Peyer's patch (tissue), 4 donors: ENCODE measurements at regions not wholly inside any gene's neighbourhood (a gene's known extent, or its start where the extent isn't known, plus 50 kb on each side); places are given as distances from the start of the nearest gene placed in this dataset.

ENCODE experiments used
- DNase-seq, 3 donors: peaks; one replicate each; pipeline ENCODE4 v3.0.0-alpha.2; 2017 to 2019
- H3K27ac ChIP-seq, 4 donors: fragments of 200-600 bp; sonication (generic); one replicate each; pipeline ENCODE4 v1.5.1; 2016 to 2019
- H3K27me3 ChIP-seq, 2 donors: fragments of 200-600 bp; sonication (generic); one replicate each; pipeline ENCODE4 v1.5.1; 2019
- H3K36me3 ChIP-seq, 3 donors: fragments of 200-600 bp; sonication (generic); one replicate each; pipeline ENCODE4 v1.5.1; 2016 to 2019
- H3K4me1 ChIP-seq, 4 donors: fragments of 200-600 bp; sonication (generic); one replicate each; pipeline ENCODE4 v1.5.1; 2016 to 2019
- H3K4me3 ChIP-seq, 4 donors: fragments of 200-600 bp; sonication (generic); 1 replicate in 3 of 4; 2 replicates in 1 of 4; pipeline ENCODE4 v1.5.1; 2016 to 2019; ENCODE audit warnings: mild to moderate bottlenecking in 1 of 4
- H3K9me3 ChIP-seq, 4 donors: fragments of 200-600 bp; sonication (generic); one replicate each; pipeline ENCODE4 v1.5.1; 2016 to 2019; ENCODE audit warnings: mild to moderate bottlenecking in 1 of 4
- POLR2A ChIP-seq, 2 donors: fragments of 450-650 bp; IDR thresholded peaks; one replicate each; pipeline ENCODE4 v1.5.1; 2017; ENCODE audit warnings: antibody characterized with exemption in 2 of 2, mild to moderate bottlenecking in 2 of 2, moderate library complexity in 2 of 2
- small RNA-seq, 2 donors: library from RNA; depleted of rRNA; stranded (forward); fragments of <200 nt; gene quantifications; one replicate each; pipeline ENCODE3, GENCODE V24; 2016
- TF ChIP-seq, protein P1 (sequence below), 6 experiments: fragments of 450-650 bp in 4 of 6; fragments of 200-600 bp in 2 of 6; sonication (generic) in 1 of 6; IDR thresholded peaks; one replicate each; pipeline ENCODE4 v1.5.1; 2017 to 2019; ENCODE audit warnings: antibody characterized with exemption in 6 of 6, mild to moderate bottlenecking in 3 of 6, moderate library complexity in 1 of 6

DNA sequence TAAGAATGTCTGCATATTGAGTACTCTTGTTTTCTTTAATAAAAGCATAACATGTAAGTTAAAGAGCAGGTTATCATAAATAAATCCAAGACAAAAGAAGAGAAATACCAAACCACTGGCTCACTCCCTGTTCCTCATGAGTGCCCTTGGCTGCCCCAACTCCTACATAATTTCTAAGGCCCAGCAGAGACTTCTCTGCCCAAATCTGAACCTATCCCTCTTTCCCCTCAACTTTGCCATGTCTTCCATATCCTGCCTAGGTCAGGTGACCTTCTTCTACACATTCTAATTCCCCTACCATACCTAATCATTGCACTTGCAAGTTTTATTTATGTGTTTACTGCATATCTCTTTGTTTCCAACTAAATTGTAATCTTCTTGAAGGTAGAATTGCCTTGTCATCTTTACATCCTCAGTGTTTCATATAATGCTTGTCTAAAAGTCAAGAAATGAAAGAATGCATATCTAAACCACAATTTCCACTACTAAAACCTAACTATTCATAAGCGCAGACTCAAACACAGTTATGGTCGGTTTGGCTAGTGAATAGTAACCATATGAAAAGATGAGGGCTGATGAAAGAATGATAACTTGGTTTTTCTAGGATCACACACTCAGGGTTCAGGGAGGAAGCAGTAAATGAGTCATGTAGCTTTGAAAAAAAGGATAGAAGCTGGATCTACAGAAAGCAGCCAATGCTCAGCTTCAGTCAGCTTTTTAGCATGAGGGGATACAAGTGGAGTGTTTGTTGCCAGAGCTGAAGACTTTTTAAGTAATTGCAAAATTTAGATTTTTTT lies 53.3 kb upstream of the EYA4 start:
- DNase-seq, result no peak
- Histone ChIP-seq H3K27ac (no peak overlapping the region), H3K27me3 (no peaks in the 10 kb centered on the region), H3K36me3 (no peaks in the 10 kb centered on the region), H3K4me3 (no peak overlapping the region), H3K4me1 (no peaks in the 10 kb centered on the region), H3K9me3 (no peaks in the 10 kb centered on the region)
- TF ChIP-seq, protein P1, sequence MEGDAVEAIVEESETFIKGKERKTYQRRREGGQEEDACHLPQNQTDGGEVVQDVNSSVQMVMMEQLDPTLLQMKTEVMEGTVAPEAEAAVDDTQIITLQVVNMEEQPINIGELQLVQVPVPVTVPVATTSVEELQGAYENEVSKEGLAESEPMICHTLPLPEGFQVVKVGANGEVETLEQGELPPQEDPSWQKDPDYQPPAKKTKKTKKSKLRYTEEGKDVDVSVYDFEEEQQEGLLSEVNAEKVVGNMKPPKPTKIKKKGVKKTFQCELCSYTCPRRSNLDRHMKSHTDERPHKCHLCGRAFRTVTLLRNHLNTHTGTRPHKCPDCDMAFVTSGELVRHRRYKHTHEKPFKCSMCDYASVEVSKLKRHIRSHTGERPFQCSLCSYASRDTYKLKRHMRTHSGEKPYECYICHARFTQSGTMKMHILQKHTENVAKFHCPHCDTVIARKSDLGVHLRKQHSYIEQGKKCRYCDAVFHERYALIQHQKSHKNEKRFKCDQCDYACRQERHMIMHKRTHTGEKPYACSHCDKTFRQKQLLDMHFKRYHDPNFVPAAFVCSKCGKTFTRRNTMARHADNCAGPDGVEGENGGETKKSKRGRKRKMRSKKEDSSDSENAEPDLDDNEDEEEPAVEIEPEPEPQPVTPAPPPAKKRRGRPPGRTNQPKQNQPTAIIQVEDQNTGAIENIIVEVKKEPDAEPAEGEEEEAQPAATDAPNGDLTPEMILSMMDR (IDR thresholded peaks at IDR 0.05), result no peak
- TF ChIP-seq POLR2A (IDR thresholded peaks at IDR 0.05), result no peak

DNA sequence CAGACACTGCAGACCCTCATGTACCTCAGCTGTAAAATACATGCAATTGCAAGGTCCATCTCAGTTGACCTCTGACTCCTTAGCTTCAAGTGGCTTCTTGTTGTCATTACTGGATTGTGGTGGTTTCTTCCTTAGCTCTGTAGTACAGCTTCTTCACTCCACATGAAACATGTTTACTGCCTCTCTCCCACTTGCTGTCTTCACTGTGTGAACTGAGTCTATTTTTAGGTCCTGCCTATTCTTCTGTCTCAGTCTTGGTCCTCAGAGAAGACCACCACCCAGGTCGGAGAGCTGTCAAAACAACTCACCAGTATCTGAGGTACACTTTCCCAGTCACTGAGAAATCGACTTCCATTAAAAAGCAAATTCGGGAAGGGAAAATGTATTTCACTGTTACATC lies 50.2 kb upstream of the EYA4 start:
- Histone ChIP-seq H3K27ac (no peak overlapping the region), H3K4me3 (no peak overlapping the region), H3K9me3 (no peaks in the 10 kb centered on the region), H3K36me3 (no peaks in the 10 kb centered on the region), H3K4me1 (no peaks in the 10 kb centered on the region), H3K27me3 (no peaks in the 10 kb centered on the region)
- no peak for DNase-seq
- no peak for TF ChIP-seq POLR2A (IDR thresholded peaks at IDR 0.05)
- TF ChIP-seq, protein P1 (IDR thresholded peaks at IDR 0.05), result no peak

DNA sequence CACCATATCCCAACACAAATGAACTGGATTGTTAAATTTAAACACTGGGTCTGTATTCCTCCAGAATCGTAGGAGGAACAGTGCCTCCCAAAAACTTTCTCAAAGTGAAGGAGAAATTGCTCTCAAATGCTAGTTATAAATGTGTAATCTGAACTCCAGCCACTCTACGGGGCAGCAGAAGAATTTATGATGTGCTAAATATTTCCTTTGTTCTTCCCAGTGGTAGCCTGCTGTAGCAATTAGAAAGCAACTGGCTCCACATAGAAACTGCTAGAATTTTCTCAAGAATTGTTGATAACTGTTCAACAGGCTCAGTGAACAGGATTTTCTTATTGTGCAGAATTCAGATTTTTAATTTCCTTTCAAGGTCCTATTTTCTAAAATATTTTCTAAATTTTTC lies 49.8 kb upstream of the EYA4 start:
- Histone ChIP-seq H3K9me3 (no peaks in the 10 kb centered on the region), H3K36me3 (no peaks in the 10 kb centered on the region), H3K27ac (no peak overlapping the region), H3K27me3 (no peaks in the 10 kb centered on the region), H3K4me1 (no peaks in the 10 kb centered on the region), H3K4me3 (no peak overlapping the region)
- no peak for TF ChIP-seq POLR2A (IDR thresholded peaks at IDR 0.05)
- TF ChIP-seq, protein P1 (IDR thresholded peaks at IDR 0.05), result no peak
- DNase-seq, result no peak

Small RNAs in the stretch of these regions (small RNA-seq; reads per million reads assigned to genes)
- gene MTCYBP4, result 0 reads per million in 2 donors
